Erythroblast (primary cell): ENCODE measurements at regions not wholly inside any gene's neighbourhood (a gene's known extent, or its start where the extent isn't known, plus 50 kb on each side); places are given as distances from the start of the nearest gene placed in this dataset.
"Not testable (repeated sequence)": the region's sequence is repeated elsewhere in the genome, so short reads cannot be mapped to it uniquely, and the experiment has no call there.

Experiments
- DNase-seq, 2 experiments: peaks; one replicate each; lab custom pipeline; 2025; lab: John Stamatoyannopoulos, UW
- GATA1 ChIP-seq: IDR thresholded peaks from 2 replicates; pipeline ENCODE4 v1.6.1; 2011; ENCODE audit warnings: low read depth, mild to moderate bottlenecking, control low read depth, low read length, moderate library complexity
- POLR2A ChIP-seq: IDR thresholded peaks from 2 replicates; pipeline ENCODE4 v1.6.1; 2011; ENCODE audit warnings: mild to moderate bottlenecking, low read length

DNA sequence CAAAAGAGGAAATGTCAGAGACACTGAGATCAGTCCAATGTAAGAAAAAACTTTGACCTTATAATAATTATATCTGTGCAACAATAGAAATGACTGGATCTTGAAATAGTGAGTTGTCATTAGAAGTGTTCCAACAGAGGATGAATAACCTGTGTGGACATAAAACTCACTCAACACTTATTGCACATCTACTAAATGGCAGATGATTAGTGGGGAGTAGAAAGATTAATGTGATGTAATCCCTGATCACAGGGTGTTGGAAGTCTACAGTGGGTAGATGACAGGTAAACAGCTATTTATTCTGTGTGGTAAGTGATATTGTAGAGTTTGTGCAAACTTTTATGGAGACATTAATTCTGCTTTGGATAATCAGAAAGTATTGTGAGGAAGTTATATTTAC, 177.3 kb upstream of the HMHB1 start:
- TF ChIP-seq GATA1: no peak
- no peak for TF ChIP-seq POLR2A
- no peak for DNase-seq

DNA sequence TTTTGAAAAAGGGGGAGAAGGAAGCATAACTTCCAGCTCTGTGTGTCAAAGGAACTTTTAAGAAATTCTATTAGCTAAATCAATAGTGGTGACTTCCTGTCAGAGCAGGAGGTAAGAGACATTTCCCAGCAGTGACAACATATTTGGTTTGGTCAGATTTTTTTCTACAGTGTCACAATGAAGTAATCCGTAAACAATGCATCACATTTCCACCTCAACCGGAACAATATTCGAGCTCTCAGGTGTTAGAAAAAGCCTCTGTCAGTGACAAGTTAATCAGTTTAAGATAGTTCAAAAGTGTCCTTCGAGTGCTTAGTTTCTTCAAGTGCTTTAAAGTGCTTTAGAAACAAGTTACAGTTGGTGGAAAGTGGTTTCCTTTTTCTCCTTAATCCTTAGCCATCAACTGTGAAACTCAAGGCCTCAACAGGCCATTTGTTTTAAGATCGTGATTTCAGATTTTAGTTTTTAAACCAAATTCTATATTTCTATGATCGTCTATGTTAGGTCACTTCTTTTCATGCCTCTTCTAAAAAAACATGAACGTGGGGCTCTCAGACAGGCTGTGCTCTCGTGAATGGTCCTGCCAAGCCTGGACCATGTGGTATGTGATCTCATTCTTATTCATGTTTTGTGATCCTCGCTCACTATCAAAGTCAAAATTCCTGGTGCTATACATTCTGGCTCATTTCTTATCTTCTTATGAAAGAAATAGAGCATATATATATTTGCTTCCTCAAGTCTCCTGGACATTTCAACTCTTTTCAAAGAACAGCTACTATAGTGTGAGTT, 181.9 kb upstream of the HMHB1 start:
- DNase-seq: no peak
- TF ChIP-seq GATA1 (no peak), POLR2A (no peak)

DNA sequence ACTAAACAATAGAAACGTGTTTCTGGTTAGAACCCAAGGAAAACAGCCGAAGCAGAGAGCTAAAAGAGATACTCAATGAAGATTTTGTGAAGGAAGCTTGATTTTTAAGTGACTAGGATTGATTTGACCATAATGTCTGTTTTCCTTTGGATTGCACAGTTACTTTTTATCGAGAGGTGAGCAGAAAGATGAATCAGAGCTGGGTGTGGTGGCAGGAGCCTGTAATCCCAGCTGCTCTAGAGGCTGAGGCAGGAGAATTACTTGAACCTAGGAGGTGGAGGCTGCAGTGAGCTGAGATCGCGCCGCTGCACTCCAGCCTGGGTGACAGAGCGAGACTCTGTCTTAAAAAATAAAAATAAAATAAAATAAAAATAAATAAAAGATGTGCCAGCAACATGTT, 186.9 kb upstream of the HMHB1 start:
- DNase-seq: not testable (repeated sequence)

DNA sequence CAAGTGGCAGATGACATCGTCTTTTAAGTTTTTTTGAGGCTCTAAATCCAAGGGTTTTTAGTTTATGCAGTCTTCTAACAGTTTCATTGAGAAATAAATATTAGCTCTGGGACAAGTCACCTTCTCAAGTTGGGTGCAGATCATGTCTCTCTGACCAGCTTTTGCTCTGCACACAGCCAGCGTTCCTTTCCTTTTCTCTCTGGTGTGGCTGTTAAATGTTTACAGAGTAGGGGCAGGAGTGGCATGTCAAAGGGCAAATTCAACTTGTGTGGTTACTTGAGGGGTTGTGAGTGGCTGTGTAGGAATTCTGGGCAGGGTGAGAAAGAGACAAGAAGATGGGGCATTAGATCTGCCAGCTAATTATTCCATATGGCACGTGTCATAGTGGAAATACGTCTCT, 187.5 kb upstream of the HMHB1 start:
- no peak for DNase-seq
- TF ChIP-seq GATA1 (no peak), POLR2A (no peak)

DNA sequence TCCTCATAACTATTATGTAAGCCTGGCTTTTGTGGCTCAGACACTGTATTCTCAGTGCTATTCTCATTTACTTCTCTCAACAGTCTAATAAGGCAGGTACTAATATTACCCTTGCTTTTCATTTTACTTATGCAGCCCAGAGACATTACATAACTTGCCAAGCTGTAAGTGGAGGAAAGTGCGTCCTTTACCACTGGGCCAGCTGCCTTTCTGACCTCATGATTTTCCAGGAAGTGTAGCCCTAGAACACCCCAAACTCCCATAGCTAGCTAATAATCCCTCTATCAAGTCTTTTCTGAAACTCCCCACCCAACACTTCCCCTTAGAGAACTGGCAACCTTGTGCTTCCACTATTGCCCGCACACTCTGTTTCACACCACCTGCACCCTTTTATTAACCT, 192.9 kb upstream of the HMHB1 start:
- DNase-seq: no peak
- TF ChIP-seq GATA1 (no peak), POLR2A (no peak)

DNA sequence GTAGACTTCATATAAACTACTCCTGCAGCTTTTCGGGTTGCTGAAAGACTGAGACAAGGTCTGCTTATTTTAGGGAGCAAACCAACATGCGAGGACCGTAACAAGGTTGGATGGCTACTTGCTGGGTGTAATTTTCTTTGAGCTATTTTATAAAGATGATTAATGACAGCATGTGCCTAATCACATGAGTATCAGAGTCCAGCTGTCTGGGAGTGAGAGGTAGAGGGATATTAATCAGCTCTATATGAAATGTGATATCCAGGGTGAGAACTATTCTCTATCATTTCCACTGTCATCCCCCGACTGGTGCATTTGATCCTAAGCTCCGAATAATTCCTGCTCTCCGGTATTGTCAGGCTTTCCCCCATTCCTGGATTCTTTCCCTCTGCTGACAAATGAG, 193.8 kb upstream of the HMHB1 start:
- DNase-seq: no peak
- no peak for TF ChIP-seq POLR2A
- no peak for TF ChIP-seq GATA1

DNA sequence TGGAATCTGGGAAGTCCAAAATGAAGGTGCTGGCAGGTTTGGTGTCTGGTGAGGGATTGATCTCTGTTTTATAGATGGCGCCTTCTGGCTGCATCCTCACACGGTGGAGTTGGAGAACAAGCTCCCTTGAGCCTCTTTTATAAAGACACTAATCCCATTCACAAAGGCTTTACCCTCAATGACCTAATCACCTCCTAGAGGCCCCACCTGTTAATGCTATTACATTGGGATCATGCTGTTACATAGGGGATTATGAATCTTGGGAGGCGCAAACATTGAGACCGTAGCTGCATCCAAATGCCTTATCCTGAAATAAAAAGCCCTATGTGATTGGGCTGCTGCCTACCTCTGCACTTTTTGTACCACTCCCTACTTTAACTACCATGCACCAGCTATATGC, 197.1 kb upstream of the HMHB1 start:
- DNase-seq: no peak
- TF ChIP-seq GATA1: no peak
- no peak for TF ChIP-seq POLR2A

DNA sequence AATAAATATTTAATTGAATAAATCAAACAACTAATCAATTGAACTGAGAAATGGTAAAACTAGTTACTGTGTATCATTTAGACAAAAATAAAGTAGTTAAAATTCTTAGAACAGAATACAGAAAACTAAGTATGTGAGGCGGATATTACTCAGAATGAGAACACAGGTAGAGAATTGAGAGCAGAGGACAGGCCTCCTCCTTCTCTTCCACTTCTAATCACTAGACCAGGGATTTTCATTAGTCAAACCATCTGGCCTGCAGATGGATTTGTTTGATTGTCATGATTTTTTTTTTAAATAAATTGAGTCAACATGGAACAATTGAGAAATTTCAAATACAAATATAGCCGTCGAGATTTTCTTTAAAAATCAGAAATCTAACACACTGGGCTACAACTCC, 198.6 kb upstream of the HMHB1 start:
- DNase-seq: no peak

DNA sequence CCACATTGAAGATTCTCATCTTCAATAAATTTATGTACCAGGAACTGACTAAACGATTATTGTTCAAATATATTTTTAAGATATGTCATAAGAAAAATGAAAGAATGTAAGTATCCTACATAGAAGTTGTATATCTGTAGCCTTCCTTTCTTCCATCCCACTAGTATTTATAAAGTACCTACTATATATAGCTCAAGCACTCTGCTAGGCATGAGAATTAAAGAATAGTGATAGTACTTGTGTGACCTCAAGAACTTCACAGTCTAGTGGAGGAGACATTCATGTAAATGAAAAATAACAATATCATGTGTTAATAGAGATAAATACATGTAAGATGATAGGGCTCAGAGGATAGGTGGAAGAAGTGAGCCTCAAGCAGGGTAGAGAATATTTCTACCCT, 201.0 kb upstream of the HMHB1 start:
- DNase-seq: no peak
- TF ChIP-seq GATA1 (no peak), POLR2A (no peak)

More for the DNA sequence above, 198.6 kb upstream of the HMHB1 start:
- TF ChIP-seq GATA1: no peak
- TF ChIP-seq POLR2A: no peak

DNA sequence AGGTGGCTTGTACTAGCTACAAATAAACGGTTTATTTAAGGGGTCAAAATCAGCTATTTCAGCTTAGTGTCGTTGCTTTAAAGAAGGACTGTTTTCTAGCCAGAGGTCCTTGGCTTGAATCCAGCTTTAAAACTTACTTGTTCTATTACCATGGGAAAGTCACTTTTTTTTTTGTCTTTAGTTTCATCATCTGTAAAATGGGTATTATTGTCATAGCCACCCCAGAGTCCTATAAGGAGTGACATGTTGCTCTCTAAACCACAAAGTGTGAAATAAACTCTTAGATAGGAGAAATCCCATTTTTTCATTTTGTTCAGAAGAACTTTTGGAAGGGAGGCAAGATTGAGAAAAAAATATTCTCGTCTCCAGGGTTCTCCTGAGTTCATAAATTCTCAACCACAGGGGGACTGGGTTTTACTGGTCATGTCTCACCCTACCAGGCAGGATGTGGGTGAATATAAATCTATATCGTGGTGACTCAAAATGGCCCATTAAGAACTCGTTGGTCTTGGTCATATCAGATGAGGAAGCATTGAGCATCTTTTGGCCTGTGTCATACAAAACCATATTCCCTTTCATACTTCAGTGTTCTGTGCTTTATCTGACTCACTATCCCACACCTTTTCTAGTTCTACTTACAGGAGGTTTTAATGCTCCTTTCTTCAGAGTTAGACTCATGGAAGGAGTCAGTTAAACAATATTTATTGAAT, 202.7 kb upstream of the NR3C1 start:
- no peak for DNase-seq
- TF ChIP-seq POLR2A (no peak), GATA1 (no peak)

DNA sequence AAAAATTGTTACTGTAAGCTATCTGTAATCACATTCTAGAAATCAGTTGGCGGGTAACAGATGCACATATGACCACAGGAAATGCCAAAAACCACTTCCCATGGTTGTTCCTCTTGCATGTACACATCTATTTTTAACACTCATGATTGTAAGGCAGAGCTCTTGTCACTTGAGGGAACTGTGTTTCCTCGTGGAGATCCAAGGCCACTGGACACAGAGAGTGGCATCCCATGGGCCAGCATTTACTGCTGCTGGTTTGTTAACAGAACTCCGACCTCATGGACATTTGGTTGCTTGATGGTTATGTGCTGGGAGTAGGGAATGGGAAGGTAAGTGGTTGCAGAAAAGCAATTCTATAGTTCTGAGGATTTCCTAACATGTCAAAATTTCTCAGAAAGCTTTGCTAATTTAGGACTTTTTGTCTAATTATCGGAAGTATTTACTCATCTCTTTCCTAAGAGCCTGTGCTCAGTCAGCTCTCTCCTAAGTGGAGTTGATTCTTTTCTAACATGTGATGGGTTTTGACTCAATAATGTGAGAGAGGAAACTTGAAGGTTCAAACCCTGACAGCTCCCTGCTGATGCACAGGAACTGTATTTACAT, 202.0 kb upstream of the NR3C1 start:
- TF ChIP-seq POLR2A: no peak
- TF ChIP-seq GATA1: no peak
- no peak for DNase-seq

DNA sequence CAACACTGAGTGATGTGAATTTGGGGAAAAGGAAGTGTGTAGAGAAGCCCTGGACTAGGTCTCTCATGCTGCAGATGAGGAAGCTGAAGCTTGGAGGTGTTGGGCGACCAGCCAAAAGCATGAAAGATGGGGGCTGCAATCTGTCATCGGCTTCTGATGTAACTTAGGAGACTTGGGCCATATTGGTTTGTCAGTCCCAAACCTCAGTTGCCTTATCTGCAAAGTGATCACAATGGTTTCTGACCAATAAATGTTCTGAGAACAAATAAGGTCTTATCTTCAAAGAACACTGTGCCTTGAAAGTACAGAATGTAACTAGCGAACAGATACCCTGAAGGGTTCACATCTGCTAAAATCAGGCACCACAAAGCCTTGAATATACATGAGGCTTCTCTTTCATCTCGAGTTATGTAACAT, 198.4 kb upstream of the NR3C1 start:
- no peak for TF ChIP-seq POLR2A
- no peak for TF ChIP-seq GATA1

DNA sequence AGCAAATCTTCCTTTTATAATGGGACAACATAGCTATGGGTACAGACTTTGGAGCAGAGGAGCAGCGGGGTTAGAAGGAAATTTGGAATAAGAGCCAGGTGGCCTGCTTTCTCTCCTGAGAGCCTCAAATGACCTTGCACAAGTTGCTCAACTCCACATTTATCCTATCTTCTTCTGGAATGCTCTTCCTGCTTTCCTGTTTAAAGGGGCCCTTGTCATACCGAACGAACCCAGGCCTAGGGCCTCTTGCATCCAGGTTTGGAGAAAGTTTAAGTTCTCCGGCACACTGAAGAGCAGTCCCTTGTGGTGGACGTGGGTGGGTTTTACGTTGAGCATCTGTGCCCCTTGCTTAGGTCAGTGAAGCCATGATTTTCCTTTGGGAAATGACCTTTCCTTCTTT, 197.9 kb upstream of the NR3C1 start:
- no peak for TF ChIP-seq POLR2A
- TF ChIP-seq GATA1: no peak

More for the DNA sequence above, 198.4 kb upstream of the NR3C1 start:
- no peak for DNase-seq

DNA sequence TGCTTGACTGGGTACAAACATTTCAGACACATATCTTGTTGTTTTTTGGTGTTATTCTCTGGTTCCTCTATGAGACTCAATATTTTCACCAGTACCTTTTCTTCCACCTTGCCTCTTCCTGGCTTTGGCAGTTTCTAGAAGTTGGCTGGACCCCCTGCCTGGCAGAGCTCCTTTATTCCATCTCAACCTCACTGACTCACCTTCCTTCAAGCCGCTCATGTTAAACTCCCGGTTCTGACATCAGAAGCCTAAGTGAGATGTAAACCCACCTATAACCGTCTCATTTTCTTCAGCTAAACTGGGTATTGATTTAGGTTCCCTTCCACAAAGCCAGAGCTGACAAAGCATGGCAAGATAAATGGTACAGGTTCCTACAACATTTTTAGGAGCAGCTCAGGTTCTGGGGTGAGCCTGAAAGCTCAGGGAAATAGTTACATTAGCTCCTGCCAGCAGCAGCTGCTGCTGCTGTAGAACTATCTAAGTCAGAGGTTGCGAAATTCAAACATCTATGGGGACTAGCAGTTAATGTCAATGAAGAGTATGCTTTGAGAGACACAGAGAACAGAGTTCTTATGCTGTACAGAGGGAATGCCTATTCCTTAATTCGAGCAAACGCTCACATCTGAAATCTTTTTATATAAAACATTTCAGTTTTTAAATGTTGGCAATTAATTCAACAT, 197.1 kb upstream of the NR3C1 start:
- no peak for DNase-seq
- TF ChIP-seq POLR2A (no peak), GATA1 (no peak)

More for the DNA sequence above, 197.9 kb upstream of the NR3C1 start:
- DNase-seq: no peak

DNA sequence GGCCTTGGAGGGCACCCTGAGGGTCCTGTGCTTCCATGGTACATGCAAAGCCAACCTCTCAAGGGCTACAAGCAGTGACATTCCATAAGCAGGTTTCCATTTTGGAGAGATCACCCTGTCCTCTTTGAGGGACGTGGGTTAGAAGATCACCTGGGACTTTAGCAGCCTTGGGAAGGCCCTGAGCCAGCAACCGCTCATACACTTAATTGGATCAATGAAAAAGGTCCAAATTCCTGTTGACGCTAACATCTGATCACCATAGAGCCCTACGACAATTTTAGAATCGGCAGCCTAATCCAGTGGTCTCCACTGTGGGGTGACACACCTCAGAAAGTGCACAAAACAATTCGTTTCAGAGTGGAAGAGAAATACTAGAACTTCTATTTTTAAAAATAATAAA, 196.0 kb upstream of the NR3C1 start:
- no peak for TF ChIP-seq POLR2A
- TF ChIP-seq GATA1: no peak

More for the DNA sequence above, 196.0 kb upstream of the NR3C1 start:
- no peak for DNase-seq
